ENCODE measurements at regions not wholly inside any gene's neighbourhood (a gene's known extent, or its start where the extent isn't known, plus 50 kb on each side); places are given as distances from the start of the nearest gene placed in this dataset.

DNA sequence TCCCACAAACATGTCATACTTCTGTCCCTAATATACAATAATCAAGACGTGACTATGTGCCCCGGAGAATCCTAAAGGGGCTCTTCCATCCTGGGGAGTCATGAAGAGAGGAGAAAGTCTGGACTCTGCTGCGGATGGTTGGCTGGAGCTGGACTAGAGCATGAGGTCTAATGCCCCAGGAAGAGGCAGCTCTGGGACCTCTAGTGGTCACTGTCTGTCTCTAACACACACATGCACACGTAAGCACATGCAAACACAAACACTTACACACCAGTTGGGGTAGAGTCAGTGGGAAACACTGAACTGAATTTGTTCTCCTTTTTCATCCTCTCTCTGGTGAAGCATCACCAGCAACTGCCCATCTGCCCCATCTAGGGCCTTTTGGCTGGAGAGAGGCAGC lies 271.6 kb downstream of the TDRD15 start:
- DNase-seq (ENCODE audit: low spot score), result no peak

DNA sequence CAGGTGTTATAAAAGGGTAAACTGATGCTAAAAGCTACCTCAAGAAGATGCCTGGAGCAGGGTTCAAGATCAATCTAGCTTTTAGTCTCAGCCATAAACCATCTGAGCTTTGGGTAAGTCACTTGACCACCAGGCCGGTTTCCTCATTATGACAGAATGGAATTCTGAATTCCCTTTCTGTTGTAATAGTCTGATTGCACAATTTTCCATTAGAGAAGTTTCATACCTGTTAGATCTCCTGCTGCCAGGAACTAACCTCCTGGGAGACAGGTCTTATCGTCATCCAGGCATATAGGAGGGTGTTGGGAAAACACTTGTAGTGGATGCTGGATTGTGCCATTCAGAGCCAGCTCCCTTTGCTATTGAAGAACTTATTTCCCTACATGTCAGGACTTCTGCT lies 272.5 kb downstream of the TDRD15 start:
- DNase-seq (ENCODE audit: low spot score), result no peak

DNA sequence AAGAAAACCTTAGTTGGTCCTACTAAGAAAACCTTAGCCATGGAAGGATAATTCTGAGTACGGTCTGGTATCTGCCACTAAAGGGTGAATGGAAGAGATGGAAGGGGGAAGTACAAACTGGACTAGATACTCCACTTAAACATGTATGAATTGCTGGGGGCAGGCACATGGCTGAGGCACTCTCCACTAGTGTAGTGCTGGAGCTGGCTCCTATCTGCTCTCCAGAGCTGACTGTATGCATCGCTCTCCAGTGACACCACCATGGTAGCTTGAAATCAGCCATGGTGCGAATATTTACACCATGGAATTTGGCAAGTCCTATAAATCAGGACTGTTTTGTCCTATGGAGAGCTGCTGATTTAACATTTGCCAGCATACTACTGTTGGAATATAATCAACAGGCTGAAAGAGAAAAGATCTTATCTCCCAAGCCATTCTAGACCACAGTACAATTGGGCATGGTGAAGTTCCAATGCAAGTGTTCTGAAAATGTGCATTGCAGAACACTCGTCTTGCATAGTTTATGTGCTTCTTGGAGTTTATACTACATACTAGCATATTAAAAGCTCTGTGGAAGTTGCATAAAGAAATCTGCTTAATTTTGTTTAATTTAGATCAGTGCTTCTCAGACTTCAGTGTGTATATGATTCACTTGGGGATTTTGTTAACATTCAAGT lies 277.4 kb downstream of the TDRD15 start:
- no peak for DNase-seq (ENCODE audit: low spot score)

DNA sequence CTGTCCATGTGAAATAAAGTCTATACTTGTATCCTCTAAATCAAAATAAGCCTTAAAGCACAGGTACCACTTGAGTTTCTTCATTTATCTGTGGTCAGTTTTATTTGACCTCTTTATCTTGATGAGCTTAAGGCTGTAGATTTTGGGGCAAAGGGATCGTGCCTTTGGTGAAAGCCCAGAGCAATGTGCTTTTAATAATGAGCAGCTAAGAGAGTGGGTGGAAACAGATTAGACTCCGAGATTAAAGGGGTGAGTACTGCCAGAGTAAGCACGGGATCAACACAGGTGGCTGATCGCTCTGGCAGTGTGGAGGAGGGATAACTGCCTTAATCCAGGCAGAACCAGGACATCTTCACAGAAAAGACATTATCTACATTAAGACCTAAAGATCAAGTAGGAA lies 280.4 kb downstream of the TDRD15 start:
- DNase-seq (ENCODE audit: low spot score), result no peak

DNA sequence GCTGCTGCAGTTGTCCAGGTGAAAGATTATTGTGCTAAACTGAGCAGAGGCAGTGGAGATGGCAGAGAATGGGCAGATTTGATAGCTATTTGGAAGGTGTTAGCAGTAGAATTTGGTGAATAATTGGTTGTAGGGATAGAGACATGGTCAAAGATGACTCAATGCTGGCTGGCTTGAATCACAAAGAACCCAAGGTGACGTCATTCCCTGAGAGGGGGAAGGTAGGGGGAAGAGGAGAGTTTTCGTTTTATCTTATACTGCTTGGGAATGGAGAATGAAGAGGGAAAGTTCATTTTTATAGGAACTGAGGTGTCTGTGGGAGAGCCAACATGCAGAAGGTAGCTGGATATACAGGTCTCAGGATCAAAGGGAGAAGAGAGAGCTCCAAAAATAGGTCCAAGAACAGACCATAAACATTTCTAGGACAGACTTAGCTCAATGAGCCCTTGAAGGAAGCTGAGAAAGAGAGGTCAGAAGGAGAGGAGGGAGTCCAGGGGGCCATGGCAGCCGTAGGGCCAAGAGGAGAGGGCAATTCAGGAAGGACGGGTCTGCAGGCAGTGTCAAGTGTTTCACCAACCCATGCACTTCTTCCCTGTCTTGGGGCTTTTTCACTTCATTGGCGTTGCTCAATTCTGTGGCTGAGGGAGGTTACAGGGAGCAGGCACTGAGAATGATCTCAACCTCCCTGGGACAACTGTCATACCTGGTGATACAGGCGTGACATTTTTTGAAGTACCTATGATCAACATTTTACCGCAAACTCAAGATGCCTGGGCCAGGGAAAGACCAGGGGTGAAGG lies 281.3 kb downstream of the TDRD15 start:
- DNase-seq (ENCODE audit: low spot score), result no peak

DNA sequence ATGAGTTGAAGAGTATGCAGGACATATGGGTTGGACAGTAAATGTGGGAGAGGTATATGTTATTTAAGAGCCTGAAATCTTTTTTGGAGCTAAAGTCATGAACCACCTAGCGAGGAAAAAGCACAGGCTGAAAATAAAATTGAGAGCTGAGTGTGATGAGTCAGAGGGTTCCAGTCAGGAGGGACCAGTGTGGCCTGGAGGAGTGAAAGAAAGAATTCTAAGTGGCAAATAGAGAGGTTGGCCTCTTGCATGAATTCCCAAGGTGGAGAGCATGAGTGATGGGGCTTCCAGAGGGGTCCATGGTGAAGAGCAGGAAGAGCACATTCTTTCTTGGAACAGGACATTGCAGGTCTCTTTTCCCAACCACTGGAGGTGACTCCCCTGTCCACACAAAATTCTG lies 282.6 kb downstream of the TDRD15 start:
- DNase-seq (ENCODE audit: low spot score), result no peak

DNA sequence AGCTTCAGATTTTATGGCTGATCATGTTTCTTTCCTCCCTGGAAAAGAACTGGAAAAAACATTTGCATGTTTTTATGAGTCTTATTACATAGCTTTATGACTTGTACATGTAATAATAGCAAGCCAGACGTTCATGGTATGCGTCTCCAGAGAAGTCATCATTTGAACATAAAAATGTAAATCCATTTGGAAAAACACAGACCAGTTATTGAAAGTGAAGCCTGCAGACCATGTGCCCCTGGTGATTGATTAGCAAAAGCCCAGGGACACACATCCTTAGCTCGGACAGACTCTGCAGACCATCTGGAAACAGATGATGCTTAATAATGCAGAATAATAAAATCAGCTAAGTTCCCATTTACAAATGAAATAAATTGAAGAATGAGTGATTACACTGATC lies 283.1 kb downstream of the TDRD15 start:
- DNase-seq (ENCODE audit: low spot score), result no peak

DNA sequence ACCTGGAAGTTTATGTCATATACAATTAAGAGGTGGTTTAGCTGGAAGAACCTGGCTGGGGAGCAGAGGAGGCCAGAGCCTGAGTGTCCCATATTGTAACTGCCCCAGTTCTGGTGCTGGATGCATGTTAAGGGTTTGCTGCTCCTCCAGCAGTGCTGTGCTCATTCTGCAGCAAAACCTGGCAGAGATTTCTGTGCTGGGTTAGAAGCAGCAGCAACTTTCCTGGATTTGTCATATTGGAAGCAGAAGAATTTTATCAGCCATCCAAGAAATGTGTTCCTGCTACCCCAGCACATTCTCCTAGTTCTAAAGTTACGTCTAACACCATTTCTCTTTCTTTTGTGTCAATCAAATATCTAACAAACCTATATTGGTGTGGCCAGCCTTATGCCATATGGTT lies 284.1 kb downstream of the TDRD15 start:
- no peak for DNase-seq (ENCODE audit: low spot score)

DNA sequence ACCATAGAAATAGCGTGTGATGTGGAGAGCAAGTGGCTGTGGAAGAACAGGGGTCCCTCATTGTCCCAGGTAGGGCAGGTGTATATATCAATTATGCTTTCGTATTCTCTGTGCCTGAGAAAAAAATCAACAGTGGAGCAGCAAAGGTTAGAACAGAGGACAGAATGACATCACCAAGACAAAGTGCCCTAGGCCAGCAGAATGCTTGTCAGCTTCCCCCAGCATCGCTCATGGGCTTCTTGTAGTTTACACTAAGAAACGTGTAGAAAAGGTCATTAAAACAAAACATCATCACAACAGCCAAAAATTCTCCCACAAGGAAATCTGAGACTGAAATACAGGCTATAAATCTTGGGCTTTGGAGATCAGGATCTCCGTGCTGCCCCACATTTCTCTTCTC lies 288.0 kb downstream of the TDRD15 start:
- DNase-seq (ENCODE audit: low spot score), result no peak

DNA sequence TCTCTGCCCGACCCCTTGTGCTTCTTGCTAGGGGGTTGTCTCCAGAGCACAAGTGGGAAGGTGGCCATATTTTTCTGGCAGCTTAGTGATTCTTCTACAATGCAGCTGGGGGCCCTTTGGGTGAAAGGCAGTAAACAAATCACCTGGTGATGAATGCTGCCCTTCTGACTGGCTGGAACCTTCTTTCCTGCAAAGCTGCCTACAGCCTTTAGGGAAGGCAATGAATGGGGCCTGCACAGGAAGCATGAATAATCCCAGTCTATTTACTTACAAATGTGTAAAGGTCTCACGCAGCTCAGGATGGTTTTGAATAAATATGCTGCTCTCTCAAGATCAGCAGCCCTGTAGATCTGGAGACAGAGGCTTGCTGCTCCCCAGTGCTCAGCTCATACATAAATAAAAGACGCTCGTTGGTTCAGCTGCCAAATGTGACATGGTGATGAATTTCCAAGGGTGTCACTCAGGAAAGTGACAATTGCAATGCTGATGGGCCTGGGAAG lies 289.2 kb downstream of the TDRD15 start:
- no peak for DNase-seq (ENCODE audit: low spot score)

DNA sequence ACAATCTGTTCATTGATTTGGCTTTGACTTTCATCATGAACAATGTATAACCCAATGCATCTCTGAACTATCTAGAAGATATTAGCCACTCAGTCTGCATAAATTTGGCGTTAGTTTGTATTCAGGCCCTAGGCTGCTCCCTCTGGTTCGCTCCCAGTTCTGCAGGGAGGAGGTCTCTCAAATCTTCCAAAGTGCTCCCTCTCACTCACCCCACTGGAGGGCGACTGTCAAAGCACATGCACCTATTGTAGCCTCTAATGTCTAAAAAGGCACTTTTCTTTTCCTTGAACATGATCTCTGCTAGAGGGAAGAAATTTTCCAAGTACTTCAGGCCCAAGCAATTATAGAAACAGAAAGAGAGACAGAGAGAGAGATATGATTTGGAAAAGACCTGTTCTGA lies 291.5 kb downstream of the TDRD15 start:
- no peak for DNase-seq (ENCODE audit: low spot score)

DNA sequence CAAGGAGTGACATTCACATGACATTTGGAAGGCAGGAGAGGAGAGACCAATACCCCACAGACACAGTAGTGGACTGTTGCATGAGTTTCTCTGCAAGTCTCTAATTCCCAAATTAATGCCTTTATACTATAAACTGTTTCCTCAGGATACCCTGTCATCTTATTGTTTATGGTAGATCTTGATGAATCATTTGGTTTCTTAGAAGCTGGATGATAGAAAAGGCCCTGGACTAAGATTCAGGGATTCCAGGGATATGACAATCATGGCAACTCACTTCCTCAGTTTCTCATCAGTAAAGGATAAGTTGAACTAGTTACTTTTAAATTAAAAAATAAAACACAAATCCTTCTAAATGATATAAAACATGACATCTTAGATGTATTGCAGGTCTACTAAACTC lies 292.5 kb downstream of the TDRD15 start:
- DNase-seq (ENCODE audit: low spot score), result no peak

DNA sequence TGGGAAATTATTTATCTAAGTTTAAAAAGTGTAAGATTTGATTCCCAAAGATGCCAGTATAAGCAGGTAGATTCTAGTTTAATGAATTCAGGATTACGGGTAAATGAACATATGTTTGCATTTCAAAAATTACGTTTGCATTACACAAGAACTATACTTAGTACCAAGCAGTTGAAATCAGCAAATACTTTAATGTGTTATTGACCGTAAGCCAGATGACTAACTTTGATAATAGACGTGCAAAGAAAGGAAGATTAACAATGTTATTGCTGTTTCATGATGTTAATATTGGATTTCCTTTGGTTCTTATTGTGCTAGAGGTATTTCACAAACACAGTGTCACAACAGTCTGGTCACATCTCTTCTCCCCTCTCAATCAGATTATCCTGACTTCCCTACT lies 294.7 kb downstream of the TDRD15 start:
- DNase-seq (ENCODE audit: low spot score), result no peak

DNA sequence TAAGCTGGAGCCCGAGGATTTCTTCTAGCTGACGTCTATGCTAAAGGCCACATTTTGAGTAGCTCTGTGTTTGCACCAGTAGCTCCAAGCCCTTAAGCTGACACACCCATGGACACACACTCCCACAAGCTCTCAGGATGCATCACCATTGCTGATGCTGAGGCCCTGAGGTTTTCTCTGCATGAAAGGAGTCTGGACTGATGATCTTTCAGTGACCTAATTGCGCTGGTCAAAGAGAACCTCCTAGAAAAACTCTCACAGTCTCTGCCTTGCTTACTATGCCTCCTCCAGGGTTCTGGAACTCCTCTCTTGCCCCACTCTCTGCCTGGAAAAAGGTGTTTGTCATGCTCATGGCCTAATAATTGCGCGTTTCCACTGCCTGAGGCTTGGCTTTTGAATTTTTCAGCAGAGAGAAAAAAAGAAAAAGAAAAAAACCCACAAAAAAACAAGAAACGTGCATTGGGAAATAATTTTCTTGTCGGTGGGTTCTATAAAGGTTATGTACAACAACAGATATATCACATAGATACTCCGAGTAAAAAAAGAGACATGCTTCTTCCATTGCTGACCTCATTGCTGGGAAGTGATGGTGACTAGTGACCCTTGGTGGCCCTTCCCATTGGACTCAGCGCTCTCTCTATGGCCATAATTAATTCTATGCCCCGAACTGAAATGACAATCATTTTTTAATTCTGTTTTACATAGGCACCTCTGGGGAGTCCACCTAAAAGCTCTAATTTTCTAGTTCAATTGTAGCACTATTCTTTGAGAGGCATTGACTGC lies 297.0 kb downstream of the TDRD15 start:
- no peak for DNase-seq (ENCODE audit: low spot score)

DNA sequence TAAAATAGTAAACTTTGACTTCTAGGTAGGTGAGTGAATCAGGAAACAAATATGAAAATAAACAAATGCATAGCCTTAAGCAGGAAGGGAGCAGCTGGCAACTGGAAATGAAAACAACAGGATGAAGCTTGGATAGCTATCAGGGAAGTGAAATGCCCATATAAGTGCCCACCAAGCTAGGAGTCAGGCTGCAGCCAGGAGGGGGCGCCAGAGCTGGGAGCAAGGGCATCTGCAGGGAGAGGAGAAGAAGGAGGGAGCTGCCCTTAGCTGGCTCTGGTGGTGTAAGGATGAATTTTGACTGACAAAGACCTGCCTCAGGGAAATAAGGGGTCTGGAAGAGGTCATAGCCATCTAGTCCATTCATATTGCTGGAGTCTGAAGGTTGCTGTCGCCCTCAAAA lies 298.3 kb downstream of the TDRD15 start:
- DNase-seq (ENCODE audit: low spot score), result peak; percentile 73

DNA sequence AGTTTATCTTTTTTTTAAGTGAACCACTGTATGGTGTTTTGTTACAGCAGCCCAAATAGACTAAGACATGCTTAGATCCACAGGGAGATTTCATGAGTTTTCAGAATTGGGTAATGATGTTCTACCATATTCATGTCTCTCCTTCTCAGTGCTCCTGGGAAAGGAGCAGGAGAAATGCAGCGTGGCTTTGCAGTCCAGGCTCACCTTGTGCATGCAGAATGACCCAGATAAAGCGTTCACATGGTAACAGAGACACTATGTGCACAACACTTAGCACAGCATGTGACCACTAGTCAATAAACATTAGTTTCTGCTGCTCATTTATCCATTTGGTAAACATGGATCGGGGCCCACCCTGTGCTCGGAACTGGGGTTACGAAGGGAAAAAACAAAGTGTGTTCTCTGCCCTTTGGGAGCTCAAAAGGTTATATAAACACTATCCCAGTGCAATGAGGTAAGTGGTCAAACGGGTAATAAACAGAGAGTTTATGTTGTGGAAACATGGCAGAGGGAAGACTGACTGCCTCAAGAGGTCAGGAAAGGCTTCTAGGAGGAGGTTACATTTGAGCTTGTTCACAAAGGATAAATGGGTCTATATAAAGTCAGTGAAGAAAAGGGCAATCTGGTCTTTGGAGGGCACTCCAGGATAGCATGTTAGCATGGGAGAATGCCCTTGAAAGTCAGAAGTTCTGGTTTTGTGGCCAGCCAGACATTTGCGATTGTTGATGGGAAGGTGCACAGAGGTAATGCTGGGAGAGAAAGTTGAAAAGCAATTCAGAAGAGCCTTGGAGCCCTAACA lies 299.2 kb downstream of the TDRD15 start:
- no peak for DNase-seq (ENCODE audit: low spot score)

DNA sequence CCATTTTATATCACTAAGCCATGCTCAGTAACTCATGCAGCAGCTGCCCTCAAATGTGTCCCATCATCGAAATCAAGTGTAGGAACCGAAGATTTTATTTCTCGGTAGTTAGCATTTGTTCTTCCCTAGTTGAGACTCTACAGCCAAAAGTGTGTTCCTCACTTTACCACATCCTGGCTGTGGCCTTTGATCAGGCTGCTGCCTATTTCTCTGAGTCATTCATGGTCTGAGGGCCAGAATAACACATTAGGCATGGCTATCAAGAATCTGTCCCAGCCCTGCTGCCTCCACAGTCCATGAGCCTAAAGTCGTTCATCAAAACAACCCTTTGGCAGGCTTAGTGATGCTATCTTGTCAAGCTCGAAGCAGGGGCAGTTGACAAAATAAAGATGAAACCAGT lies 300.1 kb downstream of the TDRD15 start:
- DNase-seq (ENCODE audit: low spot score), result no peak

DNA sequence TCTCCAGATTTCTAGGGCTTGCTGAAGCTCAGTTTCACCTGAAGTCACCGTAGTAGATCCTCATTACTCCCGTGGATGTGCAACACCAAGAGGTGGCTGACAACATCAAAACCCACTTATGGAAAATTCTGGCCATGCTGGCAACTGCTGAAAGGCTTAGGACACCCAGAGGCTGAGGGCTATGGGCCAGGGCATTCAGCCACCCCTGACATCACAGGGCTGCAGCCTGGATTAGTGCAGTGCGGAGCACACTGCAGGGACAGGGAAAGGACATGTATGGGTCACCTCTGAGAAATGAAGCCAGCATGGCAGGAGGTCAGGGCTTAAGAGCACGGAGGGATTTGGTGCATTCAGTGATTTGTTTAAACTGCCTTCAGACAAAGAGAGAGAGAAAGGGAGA lies 300.6 kb downstream of the TDRD15 start:
- no peak for DNase-seq (ENCODE audit: low spot score)

DNA sequence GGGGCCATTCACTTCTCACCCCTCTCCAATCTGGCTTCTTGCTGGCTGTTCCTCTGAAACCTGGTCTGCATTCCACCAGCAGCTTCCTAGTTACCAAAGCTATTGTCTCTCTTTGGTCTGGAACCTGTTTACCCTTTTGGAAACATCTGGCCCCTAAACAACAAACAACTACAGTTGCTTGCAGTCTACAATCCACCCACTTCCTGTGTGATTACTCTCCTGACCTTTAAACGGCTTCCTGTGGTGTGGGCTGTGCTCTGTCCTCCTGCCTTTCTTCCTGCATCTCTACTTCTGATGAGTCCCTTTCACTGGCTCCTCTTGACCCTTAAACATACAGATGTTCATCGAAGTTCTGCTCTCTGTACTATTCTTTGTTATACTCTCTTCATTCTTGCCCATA lies 303.8 kb downstream of the TDRD15 start:
- no peak for DNase-seq (ENCODE audit: low spot score)

DNA sequence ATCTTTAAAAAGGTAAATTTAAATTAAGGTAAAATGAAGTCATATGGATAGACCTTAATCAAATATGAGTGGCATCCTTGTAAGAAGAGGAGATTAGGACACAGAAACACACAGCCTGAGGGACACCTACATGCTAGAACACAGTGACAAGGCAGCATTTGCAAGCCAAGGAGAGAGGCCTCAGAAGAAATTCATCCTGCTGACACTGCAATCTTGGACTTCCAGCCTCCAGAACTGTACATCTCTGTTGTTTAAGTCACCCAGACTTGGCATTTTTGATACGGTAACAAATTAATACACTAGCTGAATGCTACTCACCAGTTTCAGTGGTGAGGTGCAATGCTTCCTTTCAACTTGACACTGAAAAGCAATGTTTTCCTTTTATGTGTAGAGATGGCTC lies 305.0 kb downstream of the TDRD15 start:
- no peak for DNase-seq (ENCODE audit: low spot score)

DNA sequence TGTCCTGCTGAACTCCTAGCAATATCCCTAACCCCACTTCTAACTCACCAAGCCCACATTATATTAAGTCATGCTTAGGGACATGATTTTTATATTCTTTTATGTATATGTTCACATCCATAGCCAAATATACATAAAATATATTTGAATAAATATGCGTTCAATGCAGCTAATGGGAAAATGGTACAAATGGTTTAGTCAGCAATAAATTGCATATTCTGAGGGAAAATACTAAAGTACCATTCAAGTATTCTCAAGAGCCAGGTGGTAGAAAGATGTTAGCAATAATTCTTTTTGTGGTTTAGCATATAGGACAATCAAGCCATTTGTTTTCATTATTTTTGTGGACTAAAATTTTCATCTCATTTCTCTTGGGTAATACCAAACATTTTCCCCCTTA lies 306.0 kb downstream of the TDRD15 start:
- DNase-seq (ENCODE audit: low spot score), result no peak

DNA sequence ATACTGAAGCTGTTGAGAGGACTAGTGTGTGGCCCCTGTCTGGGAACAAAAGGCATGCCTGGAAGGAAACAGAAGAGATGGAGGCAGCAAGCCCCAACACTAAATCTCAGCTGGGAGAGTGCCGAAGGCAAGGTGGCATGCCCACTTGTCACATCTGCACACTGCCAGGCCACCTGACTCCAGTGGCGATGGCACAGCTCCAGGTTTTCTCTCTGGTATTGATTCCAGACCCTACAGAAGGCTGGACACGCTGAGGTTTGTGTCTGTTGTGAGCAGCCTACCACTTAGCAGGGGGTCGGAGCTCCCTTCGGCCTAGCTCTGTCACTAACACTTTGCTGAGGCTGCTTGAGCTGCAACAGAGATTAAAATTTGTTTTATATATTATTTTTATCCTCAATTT lies 307.3 kb downstream of the TDRD15 start:
- DNase-seq (ENCODE audit: low spot score), result no peak

Measured in ecto neural progenitor cell (in vitro differentiated cells).